Epithelial cell of esophagus (primary cell): ENCODE measurements at regions not wholly inside any gene's neighbourhood (a gene's known extent, or its start where the extent isn't known, plus 50 kb on each side); places are given as distances from the start of the nearest gene placed in this dataset.

ENCODE experiments used
- DNase-seq: peaks from one replicate; pipeline ENCODE4 v3.0.0; 2010; ENCODE audit warnings: low read depth
- H3K4me3 ChIP-seq: 2 replicates; pipeline ENCODE4 v1.5.1; 2011; ENCODE audit warnings: mild to moderate bottlenecking, low read length, control low read depth
- TF ChIP-seq, protein P1 (sequence below): IDR thresholded peaks from 2 replicates; pipeline ENCODE4 v1.5.1; 2011; ENCODE audit warnings: low read depth, mild to moderate bottlenecking, low read length, control low read depth, inconsistent platforms; ENCODE audit not compliant: insufficient read depth; ENCODE audit errors: missing control alignments

DNA sequence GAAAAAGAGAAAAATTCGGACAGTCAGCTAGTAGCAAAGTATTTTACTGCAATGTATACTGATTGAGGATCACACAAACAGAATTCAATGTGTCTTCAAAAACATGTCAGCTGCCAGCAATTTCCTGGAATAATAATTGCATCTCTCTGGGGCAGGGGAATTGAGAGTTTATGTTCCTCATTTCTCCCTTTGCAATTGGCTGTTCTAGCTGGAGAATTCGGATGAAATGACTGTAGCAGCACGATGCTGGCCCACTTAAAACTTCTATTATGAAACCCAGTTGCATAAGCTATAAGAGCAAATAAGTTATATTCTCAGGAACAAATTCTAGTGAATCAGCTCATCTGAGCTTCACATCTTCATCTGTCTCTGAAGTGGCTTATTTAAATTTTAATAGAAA is 99.9 kb upstream of the CPEB2 start:
- TF ChIP-seq, protein P1, sequence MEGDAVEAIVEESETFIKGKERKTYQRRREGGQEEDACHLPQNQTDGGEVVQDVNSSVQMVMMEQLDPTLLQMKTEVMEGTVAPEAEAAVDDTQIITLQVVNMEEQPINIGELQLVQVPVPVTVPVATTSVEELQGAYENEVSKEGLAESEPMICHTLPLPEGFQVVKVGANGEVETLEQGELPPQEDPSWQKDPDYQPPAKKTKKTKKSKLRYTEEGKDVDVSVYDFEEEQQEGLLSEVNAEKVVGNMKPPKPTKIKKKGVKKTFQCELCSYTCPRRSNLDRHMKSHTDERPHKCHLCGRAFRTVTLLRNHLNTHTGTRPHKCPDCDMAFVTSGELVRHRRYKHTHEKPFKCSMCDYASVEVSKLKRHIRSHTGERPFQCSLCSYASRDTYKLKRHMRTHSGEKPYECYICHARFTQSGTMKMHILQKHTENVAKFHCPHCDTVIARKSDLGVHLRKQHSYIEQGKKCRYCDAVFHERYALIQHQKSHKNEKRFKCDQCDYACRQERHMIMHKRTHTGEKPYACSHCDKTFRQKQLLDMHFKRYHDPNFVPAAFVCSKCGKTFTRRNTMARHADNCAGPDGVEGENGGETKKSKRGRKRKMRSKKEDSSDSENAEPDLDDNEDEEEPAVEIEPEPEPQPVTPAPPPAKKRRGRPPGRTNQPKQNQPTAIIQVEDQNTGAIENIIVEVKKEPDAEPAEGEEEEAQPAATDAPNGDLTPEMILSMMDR = no peak
- DNase-seq = no peak
- no peak overlapping the region for H3K4me3 ChIP-seq

GRCh38 chr4:14903321-14903720 is 99.0 kb upstream of the CPEB2 start:
- H3K4me3 ChIP-seq = no peak overlapping the region
- TF ChIP-seq, protein P1 = no peak
- DNase-seq = no peak

- H3K4me3 ChIP-seq = no peak overlapping the region
- no peak for DNase-seq
- TF ChIP-seq, protein P1 = no peak
Measured at GRCh38 chr4:14906805-14907204, 95.5 kb upstream of the CPEB2 start.

- no peak overlapping the region for H3K4me3 ChIP-seq
- TF ChIP-seq, protein P1 = no peak
- DNase-seq = peak; percentile 83
Measured at GRCh38 chr4:14908635-14909034, 93.6 kb upstream of the CPEB2 start.

- TF ChIP-seq, protein P1 = no peak
- DNase-seq = no peak
- no peak overlapping the region for H3K4me3 ChIP-seq
Measured at GRCh38 chr4:14910411-14910810, 91.9 kb upstream of the CPEB2 start.

DNA sequence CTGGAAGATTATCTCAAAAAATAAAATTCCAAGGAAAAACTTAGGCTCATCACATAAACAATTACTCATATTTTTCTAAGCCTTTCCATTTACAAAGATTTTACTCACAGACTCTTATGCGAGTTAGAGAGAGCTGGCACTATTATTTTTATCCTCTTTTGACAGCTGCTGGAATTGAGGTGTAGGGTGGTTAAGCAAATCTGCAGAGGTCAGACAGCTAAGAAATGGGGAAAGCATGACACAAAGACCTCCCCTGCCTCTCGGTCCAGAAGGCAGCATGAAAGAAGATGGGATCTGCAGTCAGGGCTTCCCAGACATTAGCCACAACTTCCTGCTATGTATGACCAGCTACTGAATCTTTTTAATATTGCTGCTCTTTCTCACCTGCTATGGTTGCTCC is 89.9 kb upstream of the CPEB2 start:
- DNase-seq = no peak
- H3K4me3 ChIP-seq = no peak overlapping the region
- TF ChIP-seq, protein P1 = no peak

- no peak overlapping the region for H3K4me3 ChIP-seq
- DNase-seq = no peak
Measured at GRCh38 chr4:14915018-14915417, 87.3 kb upstream of the CPEB2 start.

More at GRCh38 chr4:14915018-14915417, 87.3 kb upstream of the CPEB2 start:
- TF ChIP-seq, protein P1 = no peak
